ENCODE measurements at regions not wholly inside any gene's neighbourhood (a gene's known extent, or its start where the extent isn't known, plus 50 kb on each side); places are given as distances from the start of the nearest gene placed in this dataset.

- no peak overlapping the region for H3K4me3 ChIP-seq (ENCODE audit: insufficient read depth, low read length)
- H2AFZ ChIP-seq (ENCODE audit: low read length) = no peak overlapping the region
- no peak for DNase-seq (ENCODE audit: insufficient read length, low spot score, missing footprints)
- no peaks in the 10 kb centered on the region for H3K36me3 ChIP-seq (ENCODE audit: insufficient read depth, low read length)
- H3K27ac ChIP-seq (ENCODE audit: low read depth, low read length) = no peak overlapping the region
- no peaks in the 10 kb centered on the region for H4K20me1 ChIP-seq (ENCODE audit: insufficient read depth, low read length)
- no peaks in the 10 kb centered on the region for H3K9me3 ChIP-seq (ENCODE audit: low read depth, low read length)
- H3K4me2 ChIP-seq (ENCODE audit: insufficient read depth, low read length) = no peak overlapping the region
- no peaks in the 10 kb centered on the region for H3K4me1 ChIP-seq (ENCODE audit: insufficient read depth, low read length)
- no peaks in the 10 kb centered on the region for H3K79me2 ChIP-seq (ENCODE audit: insufficient read depth, low read length)
- no peaks in the 10 kb centered on the region for H3K27me3 ChIP-seq (ENCODE audit: insufficient read depth, low read length)
- no peak for TF ChIP-seq CTCF (IDR thresholded peaks at IDR 0.05; ENCODE audit: extremely low read depth, low read depth, low read length)
Observed at GRCh38 chr1:239711768-239712167, 325.4 kb downstream of the CHRM3 start.

DNA sequence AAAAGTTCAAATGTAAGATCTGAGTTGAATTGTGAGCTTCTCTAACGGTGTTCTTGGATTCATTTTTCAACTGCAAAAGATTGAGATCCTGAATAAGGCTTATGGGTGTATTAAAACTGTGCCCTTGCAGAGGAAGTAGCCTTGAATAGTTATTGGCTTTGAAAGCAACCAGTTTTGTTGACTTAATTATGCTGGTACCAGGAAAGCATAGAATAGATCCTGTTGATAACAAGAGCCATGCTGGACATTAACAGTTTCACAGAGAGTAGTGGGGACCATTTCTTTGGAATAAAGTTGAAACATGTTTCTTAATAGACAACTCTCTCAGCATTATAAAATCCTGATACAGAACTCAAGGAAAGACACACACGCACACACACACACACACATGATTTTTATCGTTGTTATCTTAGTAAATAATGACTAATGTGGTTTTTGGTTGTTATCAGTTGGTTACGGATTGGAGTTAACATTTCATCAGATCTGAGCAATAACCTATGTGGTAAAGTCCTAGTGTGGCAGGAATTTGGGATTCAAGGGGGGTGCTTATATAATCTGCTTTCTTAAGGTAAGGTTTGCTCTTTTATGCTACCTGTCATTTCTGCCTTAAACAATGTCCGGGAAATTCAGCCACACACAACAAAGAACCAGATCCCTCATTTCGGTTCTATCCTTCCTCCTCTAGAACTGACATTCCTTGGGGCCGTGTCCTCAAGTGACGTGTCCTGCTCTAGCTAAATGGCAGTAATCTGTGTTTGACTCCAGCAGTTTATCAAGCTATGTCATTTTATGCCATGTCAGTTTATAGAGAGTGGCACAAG, 330.9 kb downstream of the CHRM3 start:
- H3K4me3 ChIP-seq (ENCODE audit: insufficient read depth, low read length) = no peak overlapping the region
- H3K4me1 ChIP-seq (ENCODE audit: insufficient read depth, low read length) = no peaks in the 10 kb centered on the region
- no peaks in the 10 kb centered on the region for H3K27me3 ChIP-seq (ENCODE audit: insufficient read depth, low read length)
- no peaks in the 10 kb centered on the region for H4K20me1 ChIP-seq (ENCODE audit: insufficient read depth, low read length)
- no peak overlapping the region for H3K27ac ChIP-seq (ENCODE audit: low read depth, low read length)
- H3K4me2 ChIP-seq (ENCODE audit: insufficient read depth, low read length) = no peak overlapping the region
- no peaks in the 10 kb centered on the region for H3K36me3 ChIP-seq (ENCODE audit: insufficient read depth, low read length)
- DNase-seq (ENCODE audit: insufficient read length, low spot score, missing footprints) = no peak
- no peaks in the 10 kb centered on the region for H3K9me3 ChIP-seq (ENCODE audit: low read depth, low read length)
- H3K79me2 ChIP-seq (ENCODE audit: insufficient read depth, low read length) = no peaks in the 10 kb centered on the region
- no peak overlapping the region for H2AFZ ChIP-seq (ENCODE audit: low read length)
- no peak for TF ChIP-seq CTCF (IDR thresholded peaks at IDR 0.05; ENCODE audit: extremely low read depth, low read depth, low read length)

GRCh38 chr1:239717918-239718184, 331.5 kb downstream of the CHRM3 start:
- DNase-seq (ENCODE audit: insufficient read length, low spot score, missing footprints) = no peak

DNA sequence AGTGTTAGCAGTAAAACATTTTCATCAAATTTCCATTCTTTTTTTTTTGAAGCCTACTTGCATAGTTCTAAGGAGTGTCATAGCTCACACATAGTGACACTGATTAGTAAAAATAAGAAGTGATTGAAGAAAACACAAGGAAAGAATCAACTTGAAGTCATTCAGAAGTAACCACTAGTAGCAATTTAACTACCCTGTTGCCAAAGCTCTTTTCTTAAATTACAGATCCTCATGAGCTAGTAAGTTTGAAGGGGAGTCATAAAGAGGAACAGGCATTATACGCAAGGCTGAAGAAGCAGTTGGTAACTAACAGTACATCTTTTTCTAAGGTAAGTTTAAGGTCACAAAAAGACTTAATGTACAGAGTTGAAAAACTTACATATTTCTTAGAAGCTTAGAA, 332.2 kb downstream of the CHRM3 start:
- H2AFZ ChIP-seq (ENCODE audit: low read length) = no peak overlapping the region
- H3K27me3 ChIP-seq (ENCODE audit: insufficient read depth, low read length) = no peaks in the 10 kb centered on the region
- no peaks in the 10 kb centered on the region for H4K20me1 ChIP-seq (ENCODE audit: insufficient read depth, low read length)
- H3K36me3 ChIP-seq (ENCODE audit: insufficient read depth, low read length) = no peaks in the 10 kb centered on the region
- no peaks in the 10 kb centered on the region for H3K79me2 ChIP-seq (ENCODE audit: insufficient read depth, low read length)
- H3K4me2 ChIP-seq (ENCODE audit: insufficient read depth, low read length) = no peak overlapping the region
- no peak for TF ChIP-seq CTCF (IDR thresholded peaks at IDR 0.05; ENCODE audit: extremely low read depth, low read depth, low read length)
- no peak overlapping the region for H3K4me3 ChIP-seq (ENCODE audit: insufficient read depth, low read length)
- H3K27ac ChIP-seq (ENCODE audit: low read depth, low read length) = no peak overlapping the region
- H3K4me1 ChIP-seq (ENCODE audit: insufficient read depth, low read length) = no peaks in the 10 kb centered on the region
- no peak for DNase-seq (ENCODE audit: insufficient read length, low spot score, missing footprints)
- H3K9me3 ChIP-seq (ENCODE audit: low read depth, low read length) = no peaks in the 10 kb centered on the region

More at GRCh38 chr1:239717918-239718184, 331.5 kb downstream of the CHRM3 start:
- Histone ChIP-seq H3K4me2 (ENCODE audit: insufficient read depth, low read length) (no peak overlapping the region), H3K27ac (ENCODE audit: low read depth, low read length) (no peak overlapping the region), H3K36me3 (ENCODE audit: insufficient read depth, low read length) (no peaks in the 10 kb centered on the region), H3K4me3 (ENCODE audit: insufficient read depth, low read length) (no peak overlapping the region), H3K9me3 (ENCODE audit: low read depth, low read length) (no peaks in the 10 kb centered on the region), H2AFZ (ENCODE audit: low read length) (no peak overlapping the region), H3K27me3 (ENCODE audit: insufficient read depth, low read length) (no peaks in the 10 kb centered on the region), H3K79me2 (ENCODE audit: insufficient read depth, low read length) (no peaks in the 10 kb centered on the region), H4K20me1 (ENCODE audit: insufficient read depth, low read length) (no peaks in the 10 kb centered on the region), H3K4me1 (ENCODE audit: insufficient read depth, low read length) (no peaks in the 10 kb centered on the region)
- no peak for TF ChIP-seq CTCF (IDR thresholded peaks at IDR 0.05; ENCODE audit: extremely low read depth, low read depth, low read length)

Measured in osteoblast (primary cell).